ENCODE measurements at regions not wholly inside any gene's neighbourhood (a gene's known extent, or its start where the extent isn't known, plus 50 kb on each side); places are given as distances from the start of the nearest gene placed in this dataset.

DNA sequence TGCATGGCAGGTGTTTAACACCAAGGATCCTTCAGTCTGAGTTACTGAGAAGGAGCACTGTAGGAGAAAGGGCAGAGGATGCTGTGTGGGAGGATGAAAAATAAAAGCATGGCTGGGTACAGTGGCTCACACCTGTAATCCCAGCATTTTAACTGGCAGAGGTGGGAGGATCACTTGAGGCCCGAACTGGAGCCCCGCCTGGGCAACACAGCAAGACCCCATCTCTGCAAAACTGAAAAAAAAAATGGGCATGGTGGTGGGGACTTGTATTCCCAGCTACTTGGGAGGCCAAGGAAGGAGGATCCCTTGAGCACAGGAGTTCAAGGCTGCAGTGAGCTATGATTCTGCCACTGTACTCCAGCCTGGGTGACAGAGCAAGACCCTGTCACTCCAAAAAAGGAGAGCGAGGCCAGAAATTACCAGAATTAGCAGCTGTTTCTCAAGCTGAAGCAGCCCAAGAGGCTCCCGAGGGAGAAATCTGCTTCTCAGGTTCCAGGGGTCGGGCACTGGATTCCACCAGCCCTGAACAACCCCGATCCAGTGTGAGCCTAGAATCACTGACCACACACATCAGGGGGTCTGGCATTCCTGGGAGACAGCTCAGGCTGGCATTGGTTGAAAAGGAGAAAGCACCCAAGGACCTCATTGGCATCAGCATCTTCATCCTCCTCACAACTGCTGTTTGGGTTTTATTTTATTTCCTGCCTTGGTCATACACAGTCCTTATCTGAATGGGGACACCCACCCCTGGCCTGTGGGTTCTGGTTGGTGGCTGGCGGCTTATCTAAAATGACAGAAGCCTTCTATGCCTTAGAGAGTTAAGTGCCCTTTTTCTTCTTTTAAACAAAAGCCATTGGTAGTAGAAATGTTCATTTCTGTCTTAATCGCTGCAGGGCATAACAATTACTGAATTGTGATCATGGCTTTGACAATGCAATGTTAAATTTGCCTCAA, 66.3 kb upstream of the TRIM2 start:
- DNase-seq (ENCODE audit: low read depth in 2 of 2): no peak

DNA sequence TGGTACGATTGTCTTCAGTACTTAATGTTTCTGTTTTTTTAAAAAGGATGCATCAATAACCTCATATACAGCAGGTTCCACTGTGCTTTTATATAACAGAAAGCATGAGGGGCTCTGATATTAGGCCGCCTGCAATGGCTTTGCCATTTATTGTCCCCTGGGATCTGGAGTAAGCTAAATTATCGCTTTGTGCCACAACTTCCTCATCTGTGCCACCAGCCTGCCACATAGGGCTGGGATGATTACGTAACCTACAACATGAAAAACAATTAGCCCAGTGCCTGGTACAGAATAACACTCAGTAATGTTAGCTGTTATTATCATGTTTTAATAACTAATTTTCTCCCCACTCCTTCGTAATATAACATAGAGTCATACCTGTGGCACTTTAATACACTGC, 65.5 kb upstream of the TRIM2 start:
- no peak for DNase-seq (ENCODE audit: low read depth in 2 of 2)

DNA sequence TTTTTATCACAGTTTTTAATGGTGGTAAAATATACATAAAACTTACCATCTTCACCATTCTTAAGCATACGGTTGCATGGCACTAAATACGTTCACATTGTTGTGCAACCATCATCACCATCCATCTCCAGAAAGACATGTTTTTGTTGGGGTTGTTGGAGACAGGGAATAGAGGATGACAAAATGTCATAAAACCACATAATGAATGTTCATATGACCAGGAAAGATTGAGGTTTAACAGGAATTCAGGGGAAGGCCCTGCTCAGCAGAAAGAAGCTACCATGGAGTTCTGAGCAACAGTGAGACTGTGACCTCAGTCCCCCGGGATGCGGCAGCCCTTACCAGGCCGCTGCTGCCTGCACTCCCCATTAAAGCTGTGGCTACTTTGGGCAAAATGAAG, 63.9 kb upstream of the TRIM2 start:
- no peak for DNase-seq (ENCODE audit: low read depth in 2 of 2)

DNA sequence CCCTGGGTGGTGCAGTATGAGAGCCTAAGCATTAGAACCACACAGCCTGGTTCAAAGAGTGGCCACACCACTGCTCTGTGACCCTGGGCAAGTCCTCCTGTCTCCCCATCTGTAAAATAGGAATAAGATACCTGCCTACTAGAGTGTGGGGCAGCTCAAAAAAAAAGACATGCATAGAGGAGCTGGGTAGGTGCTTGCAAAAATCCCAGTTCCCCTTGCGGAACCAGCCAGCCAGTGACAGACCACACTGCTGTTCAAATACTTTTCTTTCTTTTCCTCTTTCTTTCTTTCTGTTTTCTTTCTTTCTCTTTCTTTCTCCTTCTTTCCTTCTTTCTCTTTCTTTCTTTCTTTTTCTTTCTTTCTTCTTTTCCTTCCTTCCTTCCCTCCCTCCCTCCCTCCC, 63.0 kb upstream of the TRIM2 start:
- DNase-seq (ENCODE audit: low read depth in 2 of 2): no peak

DNA sequence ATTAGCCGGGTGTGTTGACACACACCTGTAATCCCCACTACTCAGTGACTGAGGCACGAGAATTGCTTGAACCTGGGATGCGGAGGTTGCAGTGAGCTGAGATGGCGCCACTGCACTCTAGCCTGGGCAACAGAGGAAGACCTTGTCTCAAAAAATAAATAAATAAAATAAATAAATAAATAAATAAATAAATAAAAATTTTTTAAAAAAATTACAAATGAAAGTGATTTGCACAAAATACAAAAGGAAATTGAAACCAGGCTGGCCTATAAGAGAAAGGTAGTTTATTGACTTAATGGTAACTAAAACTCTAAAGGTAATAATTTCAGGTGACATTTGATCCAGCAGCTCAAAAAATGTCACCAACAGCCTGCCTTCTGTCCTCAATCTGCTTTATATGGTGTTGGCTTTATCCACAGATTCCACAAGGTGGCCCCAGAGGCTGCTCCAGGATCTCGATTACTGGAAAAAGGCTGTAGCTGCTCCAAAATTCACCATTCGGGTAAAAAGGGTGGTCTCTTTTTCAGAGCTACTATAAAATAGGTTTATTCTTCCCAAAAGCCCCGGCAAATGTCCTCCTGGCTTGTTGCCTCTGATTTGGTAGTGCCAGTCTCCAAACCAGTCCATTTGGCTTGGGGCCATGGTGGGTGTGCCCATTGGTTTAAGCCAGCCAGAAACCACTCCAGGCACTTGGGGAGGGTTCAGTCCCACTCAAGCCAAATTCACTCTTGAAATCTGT, 61.4 kb upstream of the TRIM2 start:
- peak in 1 of 2 donors; percentile 32 for DNase-seq (ENCODE audit: low read depth in 2 of 2)

DNA sequence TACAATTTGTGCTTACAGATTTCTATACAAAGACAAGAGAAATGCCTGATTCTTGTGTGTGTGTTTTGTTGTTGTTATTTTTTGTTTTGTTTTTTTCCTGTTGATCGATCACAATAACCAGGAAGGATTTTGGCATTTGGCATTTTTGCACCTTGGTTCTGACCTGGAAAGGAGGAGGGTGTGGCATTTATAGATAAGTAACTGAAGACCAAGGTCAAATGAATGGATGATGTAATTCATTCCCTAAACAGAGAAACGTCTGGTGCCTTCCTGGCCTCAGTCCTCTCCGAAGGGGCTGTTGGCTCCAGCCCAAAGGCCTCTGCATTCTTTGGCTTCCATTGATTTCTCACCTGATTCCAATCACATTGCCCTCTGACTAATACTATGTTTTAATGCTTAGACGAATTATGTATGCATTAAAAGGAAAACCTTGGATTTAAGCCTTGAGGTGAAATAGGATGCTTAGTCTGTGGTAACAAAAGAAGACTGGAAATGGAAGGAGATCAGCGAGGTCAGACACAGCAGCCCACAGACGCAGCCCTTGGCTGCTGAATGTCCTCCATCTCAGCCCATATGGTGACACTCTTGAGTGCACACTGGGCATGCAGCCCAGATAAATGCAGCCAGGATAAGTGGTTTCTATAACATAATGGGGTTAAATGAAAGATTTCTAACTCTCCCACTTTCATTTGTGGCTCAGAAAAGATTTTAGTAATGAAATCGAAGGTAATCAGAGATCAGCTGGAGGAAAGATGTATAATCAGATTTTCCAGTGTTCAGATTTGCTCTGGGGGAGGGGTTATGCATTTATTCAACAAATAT, 60.5 kb upstream of the TRIM2 start:
- DNase-seq (ENCODE audit: low read depth in 2 of 2): no peak

DNA sequence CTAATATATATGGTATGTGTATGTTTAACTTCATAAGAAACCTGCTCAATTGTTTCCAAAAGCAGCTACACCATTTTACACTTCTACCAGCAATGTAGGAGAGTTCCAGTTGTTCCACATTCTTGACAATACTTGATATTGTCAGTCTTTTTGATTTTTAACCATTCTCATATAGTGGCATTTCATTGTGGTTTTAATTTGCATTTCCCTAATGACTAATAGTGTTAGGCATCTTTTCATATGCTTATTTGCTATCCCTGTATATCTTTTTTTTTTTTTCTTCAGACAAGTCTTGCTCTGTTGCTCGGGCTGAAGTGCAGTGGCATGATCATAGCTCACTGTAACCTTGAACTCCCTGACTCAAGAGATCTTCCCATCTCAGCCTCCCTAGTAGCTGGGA, 58.2 kb upstream of the TRIM2 start:
- no peak for DNase-seq (ENCODE audit: low read depth in 2 of 2)

DNA sequence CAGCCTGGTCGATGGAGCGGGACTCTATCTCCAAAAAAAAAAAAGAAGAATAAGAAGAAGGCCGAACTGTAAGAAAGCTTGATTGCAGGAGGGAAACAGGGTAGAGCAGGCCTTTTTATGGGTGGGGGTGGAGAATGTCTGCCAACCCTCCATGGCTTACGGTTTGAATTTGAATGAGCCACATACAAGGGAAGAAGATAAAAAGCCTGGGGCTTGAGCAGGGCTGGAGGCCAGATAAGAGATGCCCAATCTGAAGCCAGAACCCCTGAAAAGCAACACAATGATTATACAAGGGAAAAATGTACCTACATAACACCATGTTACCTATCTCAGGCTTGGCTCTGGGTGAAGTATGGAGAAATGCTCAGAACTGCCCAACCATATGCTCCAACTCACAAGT, 57.3 kb upstream of the TRIM2 start:
- no peak for DNase-seq (ENCODE audit: low read depth in 2 of 2)

DNA sequence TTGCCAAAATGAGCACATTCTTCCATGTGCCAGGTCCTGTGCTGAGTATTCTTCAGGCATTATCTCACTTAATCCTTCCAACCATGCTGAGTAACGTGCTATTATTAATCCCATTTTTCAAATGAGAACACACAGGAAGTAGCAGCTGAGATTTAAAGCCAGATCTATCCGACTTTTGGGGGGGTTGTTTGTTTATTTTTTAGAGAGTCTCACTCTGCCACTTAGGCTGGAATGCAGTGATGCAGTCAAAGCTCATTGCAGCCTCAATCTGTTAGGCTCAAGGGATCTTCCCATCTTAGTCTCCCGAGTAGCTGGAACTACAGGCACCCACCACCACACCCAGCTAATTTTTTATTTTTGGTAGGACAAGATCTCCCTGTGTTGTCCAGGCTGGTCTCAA, 55.5 kb upstream of the TRIM2 start:
- DNase-seq (ENCODE audit: low read depth in 2 of 2): no peak

DNA sequence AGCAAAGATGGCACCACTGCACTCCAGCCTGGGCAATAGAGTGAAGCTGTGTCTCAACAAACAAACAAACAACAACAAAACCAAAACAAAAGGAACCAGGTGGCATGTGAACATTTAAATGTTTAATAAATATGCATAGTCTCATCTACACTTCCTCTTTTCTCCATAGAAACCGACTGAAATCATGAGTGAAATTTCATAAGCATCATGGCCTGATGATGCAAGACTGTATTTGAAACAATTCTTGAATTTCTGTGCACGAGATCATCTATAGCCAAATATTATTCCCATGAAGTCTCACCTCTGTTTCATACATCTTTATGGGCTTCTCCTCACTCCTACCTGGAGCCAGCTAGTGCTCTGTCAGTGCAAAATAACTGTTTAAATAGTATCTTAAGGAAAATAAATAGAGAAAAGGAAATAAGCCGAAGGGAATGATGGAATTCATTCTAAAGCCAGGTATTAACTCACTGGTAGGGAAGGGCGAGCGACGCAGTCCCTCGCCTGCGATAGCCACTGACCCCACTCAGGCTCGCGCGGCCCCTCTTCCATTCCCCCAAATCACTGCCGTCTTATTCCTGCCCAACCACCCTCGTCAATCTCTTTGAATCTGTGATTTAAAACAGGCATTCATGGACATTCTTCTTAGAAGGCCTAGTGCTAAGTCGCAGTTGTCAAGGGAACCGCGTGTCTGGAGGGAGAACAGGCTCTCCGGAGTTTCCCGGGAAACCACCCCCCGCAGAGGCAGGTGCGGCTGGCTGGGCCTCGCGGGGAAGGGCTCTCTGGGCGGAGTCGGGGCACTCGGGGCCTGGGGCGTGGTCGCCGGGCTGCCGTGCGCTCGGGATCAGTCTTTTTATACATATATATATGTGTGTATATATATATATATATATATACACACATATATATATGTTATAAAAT, 52.4 kb upstream of the TRIM2 start:
- DNase-seq (ENCODE audit: low read depth in 2 of 2): no peak

DNA sequence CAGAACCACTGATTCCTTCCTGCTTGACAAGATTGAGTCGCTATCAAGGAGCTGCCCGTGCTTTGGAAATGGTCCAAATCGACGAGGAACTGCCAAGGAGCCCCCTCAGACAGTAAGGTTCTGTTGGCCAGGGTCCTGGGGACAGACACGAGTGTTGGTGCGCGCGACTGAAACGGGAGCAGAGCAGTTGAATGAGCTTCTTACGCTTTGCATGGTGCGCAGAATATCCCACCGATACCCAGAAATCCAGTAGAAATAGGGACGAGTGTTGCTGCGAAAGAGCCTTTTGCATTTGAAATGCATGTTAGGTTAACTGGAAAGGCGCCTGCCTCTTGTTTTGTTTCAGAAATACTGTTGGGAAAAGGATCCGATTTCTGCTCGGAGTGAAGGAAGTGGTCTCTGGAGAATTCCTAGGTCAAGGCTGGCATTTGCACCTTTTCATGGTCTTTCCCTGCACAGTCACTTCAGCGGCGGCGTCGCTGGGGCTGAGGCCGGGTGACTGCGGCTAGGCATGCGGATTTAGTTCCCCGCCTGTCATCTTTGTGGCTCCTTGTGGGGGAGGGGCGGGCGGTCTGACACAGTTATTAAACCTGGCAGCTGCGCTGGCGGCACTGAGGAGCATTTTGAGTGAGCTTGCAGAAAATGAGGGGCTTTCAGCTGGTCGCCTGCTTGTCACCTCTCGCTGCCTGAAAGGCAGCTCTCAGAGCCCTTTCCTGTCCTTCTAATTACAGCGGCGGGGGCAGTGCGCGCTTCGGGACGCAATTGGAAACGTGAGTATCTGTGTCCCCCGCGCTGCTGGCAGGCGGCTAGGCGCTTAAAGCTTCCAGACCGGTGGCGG, 51.5 kb upstream of the TRIM2 start:
- DNase-seq (ENCODE audit: low read depth in 2 of 2): peak; percentile 54 to 65

DNA sequence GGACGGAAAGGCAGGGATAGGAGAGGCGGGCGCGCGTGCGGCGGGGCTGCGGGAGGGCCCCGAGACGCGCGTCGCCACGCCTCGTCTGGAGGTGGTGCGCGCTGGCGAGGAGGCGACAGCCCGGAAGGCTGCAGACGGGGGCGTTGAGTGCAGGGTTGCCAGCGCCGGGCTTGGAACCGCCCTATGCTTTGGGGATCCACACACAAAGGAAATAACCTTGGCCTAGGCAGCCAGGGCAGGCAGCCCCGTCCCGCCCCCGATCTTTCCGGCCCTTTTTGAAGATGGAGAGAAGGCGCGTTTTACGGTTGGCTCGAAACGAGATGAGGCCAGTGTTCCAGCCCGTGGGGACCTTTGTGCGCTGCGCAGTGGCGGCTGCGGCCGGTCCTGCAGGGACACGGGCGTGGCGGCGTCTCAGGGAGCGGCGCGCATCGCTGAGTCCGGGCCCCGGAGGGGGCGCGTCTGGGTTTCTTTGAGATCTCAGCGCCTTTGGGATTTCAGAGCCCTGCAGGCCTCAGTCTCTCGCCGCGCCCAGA, 50.8 kb upstream of the TRIM2 start:
- DNase-seq (ENCODE audit: low read depth in 2 of 2): peak; percentile 41 to 56

DNA sequence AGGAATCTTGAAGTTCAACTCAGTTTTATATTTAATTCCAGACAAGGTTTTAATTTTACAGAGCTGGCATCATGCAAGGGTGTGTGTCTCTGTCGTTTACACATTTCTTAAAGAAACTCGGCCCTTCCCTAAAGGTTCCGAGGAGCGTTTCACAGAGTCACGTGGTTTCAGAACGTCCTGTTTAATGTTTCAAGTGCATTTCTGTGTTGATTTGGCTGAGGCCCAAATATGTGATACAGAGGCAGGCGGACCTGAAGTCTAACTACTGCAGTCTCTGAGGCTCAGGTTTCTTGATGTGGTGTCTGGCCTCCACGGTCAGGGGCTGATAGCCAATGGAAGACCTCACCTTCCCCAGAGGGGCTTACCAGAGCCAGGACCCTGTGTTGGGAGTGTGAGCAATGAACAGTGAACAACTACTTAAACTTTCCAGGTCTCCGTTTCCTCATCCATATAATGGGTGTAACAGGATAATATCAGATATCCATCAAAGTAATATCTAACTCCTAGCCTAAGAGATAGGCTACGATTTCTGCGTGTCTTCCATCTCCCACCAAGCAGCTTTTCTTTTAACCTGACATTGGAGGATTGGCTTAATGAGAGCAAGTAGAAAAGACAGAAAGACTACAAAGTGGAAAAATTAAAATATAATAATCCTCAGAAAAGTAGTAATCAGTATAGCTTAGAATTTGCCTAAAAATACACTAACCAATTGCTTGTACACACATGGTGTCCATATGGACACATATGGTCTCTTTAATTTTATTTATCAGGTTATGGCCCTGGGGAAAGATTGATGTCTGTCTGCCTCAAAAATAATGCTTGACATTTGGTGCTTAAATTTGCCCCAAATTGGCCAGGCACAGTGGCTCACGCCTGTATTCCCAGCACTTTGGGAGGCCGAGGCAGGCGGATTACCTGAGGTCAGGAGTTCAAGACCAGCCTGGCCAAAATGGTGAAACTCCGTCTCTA, 50.0 kb upstream of the TRIM2 start:
- DNase-seq (ENCODE audit: low read depth in 2 of 2): no peak
